ENCODE measurements at regions not wholly inside any gene's neighbourhood (a gene's known extent, or its start where the extent isn't known, plus 50 kb on each side); places are given as distances from the start of the nearest gene placed in this dataset.

DNA sequence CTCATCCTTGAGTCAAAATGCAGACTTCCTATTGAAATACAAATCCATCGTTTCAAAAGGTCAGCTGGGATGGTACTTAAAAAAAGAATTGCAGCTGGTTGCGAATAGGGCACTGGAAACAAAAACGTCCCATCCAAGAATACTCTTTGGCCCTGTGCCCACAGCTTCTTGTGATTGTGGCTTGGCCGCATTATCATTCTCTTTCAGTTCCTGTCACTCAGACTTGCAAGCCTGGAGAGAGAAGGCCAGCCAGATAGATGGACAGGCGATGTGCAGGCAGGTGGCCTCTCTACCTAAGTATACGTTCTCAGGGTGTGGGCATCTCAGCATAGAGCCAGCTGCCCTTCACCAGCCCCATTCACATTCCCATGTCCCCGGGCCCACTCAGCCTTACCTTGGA lies 208.5 kb upstream of the ZNF536 start:
- TF ChIP-seq POLR2A (IDR thresholded peaks at IDR 0.05; ENCODE audit: low read depth, low read length) = no peak
- FAIRE-seq = no peak
- DNase-seq (ENCODE audit: insufficient read length, low spot score) = no peak

DNA sequence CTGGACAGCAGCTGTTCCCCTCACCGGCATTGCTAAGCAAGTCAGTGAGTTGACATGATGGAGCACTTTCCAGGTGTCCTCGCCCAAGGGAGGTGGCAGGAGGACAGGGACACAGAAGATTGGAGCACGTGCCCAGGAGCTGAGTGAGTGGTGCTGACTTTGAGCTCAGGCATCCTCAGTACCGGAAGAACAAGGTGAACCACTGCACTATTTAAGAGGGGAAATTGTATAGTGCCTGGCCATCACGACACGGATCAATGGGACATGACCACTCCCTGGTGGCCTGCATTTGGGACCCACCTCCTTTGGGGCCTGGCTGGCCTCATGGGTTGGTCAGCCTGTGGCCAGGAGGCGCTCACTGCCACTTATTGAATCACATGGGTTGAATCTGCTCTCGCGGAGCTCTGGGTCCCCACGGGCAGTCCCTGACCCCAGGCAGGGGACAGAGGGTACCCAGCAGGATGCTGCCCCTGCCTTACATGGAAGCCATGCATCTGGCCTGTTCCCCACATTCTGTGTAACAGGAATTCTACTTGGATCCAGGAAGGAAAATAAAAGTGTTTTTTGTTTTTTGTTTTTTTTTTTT lies 206.9 kb upstream of the ZNF536 start:
- TF ChIP-seq POLR2A (IDR thresholded peaks at IDR 0.05; ENCODE audit: low read depth, low read length) = no peak
- FAIRE-seq (no peak), DNase-seq (ENCODE audit: insufficient read length, low spot score) (no peak)

DNA sequence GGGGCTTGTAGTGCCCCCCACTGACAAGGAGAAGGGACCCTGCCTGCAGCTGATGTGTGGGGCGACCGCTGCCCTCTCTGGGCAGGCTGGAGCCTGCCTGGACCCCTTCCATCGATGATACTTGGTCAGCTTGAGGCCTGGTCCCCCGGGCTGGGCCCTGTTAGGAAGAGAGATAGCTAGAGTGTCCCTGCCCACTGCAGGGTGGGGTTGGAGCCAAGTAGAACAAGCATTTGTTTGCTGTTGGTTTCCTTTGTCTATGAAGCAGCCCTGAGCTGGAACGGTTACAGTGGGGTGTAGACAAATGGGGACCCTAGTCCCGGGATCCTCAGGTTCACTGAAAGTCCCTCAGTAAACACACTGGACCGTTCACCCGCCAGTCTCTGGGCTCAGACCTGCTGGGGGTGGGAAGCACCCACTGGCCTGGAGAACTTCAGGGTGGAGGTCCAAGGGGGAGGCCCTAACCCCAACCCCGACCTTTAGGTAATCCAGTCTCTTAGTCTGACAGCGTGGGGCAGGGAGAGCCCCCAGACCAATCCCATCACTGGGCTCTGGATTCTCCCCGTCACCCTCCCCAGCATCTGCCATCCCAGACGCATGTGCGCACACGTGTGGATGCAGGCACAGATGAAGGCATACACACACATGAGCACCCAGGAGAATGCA lies 204.8 kb upstream of the ZNF536 start:
- no peak for TF ChIP-seq POLR2A (IDR thresholded peaks at IDR 0.05; ENCODE audit: low read depth, low read length)
- no peak for DNase-seq (ENCODE audit: insufficient read length, low spot score)
- FAIRE-seq = no peak

DNA sequence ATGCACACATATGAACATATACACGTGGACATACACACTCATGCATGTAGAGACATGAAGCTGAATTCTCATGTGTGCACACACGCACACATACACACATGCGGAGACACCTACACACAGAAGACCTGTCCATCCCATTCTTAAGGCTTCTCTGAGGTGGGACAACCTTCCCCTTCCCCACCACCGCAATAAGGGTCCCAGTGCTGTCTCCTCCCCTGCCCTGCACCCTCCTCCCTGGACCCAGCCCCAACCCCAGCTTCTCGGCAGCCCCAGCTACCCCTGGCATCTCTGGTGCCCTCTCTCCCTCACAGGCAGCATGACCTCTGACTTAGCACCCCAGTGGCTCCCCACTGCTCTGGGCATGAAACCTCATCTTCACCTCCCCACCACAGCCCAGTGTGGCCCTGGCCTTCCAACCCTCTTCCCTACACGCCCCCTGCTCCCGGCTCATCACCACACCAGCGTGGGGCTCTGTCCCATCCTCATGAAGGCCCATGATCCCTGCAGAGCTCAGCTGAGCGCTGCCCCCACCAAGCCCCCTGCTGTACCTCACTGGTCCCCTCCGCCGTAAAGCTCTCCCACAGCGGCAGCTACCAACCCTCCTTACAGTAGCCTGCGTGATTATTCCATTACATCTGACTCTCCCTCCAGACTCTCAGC lies 204.1 kb upstream of the ZNF536 start:
- TF ChIP-seq POLR2A (IDR thresholded peaks at IDR 0.05; ENCODE audit: low read depth, low read length) = no peak
- DNase-seq (ENCODE audit: insufficient read length, low spot score) (no peak), FAIRE-seq (no peak)

DNA sequence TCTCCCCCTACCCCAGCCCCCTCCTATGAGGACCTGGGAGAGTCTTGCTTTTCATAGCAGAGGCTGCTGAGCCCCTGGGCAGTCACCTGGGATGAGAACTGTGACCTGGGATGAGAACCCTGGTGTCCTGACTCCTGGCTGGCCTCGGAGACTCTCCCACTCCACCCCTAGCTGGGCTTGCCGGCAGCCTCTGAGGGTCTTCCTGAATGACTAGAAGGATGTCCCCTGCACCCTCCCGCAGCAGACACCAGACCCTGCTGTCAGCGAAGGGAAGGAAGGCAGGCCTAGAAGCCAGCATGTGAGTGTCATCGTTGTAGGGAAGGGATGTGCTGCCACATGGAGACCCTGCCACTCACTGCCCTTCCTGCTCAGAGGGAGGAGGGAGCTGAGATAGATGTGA lies 203.4 kb upstream of the ZNF536 start:
- no peak for DNase-seq (ENCODE audit: insufficient read length, low spot score)
- FAIRE-seq = no peak
- TF ChIP-seq POLR2A (IDR thresholded peaks at IDR 0.05; ENCODE audit: low read depth, low read length) = no peak

DNA sequence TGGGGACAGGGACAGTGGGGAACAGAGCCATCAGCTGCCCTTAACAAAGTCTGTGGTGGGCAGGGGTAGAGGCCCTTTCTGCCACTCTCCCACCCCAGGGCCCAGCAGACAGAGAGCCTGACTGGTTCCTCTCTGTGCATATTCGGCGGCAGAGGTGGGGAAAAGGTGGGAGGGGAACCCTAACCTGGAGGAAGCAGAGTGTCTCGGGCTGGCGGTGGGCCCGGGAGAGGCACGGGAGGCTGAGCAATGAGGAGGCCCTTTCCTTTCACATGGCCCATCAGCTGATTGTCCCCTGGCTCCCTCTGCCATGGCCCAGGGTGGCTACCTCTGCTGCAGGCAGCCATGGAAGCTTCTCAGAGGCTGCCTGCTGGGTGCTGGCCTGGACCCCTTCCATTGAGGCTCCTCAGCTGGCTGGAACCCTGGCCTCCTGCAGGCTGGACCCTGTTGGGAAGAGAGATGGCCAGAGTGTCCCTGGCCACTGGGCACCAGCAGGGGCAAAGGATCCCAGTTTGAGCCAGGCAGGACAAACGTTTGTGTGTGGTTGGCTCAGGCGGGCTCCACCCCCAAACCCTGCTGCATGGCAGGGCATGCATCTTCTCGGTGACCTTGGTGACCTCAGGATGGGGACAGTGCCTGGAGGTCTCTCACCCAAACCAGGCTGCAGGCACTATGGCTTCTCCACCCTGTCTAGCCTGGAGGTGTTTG lies 202.8 kb upstream of the ZNF536 start:
- FAIRE-seq = no peak
- no peak for DNase-seq (ENCODE audit: insufficient read length, low spot score)
- no peak for TF ChIP-seq POLR2A (IDR thresholded peaks at IDR 0.05; ENCODE audit: low read depth, low read length)

DNA sequence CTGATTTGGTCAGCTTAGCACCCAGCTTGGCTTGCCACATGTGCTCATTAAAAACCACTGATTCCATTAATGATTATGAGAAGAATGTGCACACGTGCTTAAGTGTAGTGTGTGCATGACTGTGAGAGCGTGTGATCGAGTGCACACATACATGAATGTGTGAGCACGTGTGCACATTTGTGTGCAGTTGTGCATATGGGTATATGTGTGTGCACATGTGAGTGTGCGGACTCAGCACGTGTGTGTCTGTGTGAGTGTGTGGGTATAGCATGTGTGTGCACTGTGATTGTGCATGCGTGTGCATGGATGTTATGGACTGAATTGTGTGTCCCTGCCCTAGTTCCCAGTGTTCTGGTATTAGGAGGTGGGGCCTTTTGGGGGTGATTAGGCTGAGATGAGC lies 202.1 kb upstream of the ZNF536 start:
- DNase-seq (ENCODE audit: insufficient read length, low spot score) = no peak
- no peak for FAIRE-seq
- TF ChIP-seq POLR2A (IDR thresholded peaks at IDR 0.05; ENCODE audit: low read depth, low read length) = no peak

DNA sequence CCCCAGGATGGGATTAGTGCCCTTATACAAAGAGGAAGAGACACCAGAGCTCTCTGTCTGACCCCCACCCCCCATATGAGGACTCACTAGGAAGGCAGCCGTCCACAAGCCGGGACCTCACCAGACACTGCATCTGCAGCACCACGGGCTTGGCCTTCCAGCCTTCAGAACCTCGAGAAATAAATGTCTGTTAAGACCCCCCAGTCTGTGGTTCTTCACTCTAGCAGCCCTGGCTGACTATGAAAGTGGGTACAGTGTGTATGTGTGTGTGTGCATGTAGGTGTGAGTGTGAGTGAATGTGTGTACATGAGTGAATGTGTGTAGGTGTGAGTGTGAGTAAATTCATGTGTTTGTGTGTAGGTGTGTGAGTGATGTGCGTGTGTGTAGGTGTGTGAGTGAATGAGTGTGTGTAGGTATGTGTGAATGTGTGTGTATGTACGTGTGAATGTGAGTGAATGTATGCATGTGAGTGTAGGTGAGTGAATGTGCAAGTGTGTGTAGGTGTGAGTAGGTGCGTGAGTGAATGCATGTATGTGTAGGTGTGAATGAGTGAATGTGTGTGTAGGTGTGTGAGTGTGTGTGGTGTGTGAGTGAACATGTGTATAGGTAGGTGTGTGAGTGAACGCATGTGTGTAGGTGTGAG lies 201.6 kb upstream of the ZNF536 start:
- TF ChIP-seq POLR2A (IDR thresholded peaks at IDR 0.05; ENCODE audit: low read depth, low read length) = no peak
- no peak for DNase-seq (ENCODE audit: insufficient read length, low spot score)
- FAIRE-seq = no peak

DNA sequence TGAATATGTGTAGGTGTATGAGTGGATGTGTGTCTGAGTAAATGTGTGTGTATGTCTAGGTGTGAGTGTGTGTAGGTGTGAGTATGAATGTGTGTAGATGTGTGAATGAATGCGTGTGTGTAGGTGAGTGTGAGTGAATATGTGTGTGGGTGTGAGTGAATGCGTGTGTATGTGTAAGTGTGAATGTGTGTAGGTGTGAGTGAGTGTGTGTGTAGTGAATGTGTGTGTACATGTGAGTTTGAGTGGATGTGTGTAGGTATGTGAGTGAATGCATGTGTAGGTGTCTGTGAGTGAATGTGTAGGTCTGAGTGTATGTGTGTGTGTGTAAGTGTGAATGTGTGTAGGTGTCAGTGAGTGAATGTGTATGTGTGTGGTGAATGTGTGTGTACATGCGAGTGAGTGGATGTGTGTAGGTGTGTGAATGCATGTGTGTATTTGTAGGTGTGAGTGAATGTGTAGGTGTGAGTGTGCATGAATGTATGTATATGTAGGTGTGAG lies 201.0 kb upstream of the ZNF536 start:
- DNase-seq (ENCODE audit: insufficient read length, low spot score) (no peak), FAIRE-seq (no peak)
- TF ChIP-seq POLR2A (IDR thresholded peaks at IDR 0.05; ENCODE audit: low read depth, low read length) = no peak

DNA sequence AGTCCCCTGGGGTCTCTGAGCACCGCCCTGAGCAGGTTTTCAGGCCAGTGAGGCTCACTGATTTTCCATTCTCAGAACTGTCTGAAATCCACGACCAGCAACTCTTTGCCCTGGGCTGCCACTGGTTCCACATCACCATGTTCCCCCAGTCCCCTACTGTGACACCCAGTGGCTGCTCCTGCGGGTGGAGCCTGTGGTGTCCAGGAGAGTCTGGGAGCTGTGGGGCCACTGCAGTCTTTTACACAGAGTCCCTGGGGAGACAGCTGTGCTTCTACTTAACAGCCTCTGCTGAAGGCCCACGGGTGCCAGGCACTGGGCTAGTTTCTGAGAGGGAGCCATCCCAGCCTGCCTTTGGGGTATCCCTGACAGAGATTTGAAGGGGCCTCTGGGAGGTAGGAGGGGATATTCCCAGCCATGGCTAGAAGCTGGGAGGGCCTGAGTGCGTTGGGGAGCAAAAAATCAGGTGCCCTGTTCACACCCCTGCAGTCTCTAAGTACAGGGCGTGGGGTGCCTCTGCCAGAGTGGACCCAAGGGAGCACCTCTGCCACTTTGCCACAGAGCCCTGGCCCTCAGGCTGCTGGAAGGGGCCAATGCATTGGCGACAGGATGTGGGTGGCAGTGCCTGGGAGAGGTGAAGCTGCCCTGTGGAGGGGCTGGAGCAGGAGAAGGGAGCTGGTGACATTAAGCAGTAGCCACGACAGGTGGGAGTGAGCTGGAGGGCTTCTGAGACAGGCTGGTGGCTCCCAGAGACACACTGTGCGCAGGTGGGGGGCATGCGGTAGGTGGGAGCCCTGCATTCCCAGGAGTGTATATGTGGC lies 200.2 kb upstream of the ZNF536 start:
- FAIRE-seq (no peak), DNase-seq (ENCODE audit: insufficient read length, low spot score) (no peak)
- TF ChIP-seq POLR2A (IDR thresholded peaks at IDR 0.05; ENCODE audit: low read depth, low read length) = no peak

DNA sequence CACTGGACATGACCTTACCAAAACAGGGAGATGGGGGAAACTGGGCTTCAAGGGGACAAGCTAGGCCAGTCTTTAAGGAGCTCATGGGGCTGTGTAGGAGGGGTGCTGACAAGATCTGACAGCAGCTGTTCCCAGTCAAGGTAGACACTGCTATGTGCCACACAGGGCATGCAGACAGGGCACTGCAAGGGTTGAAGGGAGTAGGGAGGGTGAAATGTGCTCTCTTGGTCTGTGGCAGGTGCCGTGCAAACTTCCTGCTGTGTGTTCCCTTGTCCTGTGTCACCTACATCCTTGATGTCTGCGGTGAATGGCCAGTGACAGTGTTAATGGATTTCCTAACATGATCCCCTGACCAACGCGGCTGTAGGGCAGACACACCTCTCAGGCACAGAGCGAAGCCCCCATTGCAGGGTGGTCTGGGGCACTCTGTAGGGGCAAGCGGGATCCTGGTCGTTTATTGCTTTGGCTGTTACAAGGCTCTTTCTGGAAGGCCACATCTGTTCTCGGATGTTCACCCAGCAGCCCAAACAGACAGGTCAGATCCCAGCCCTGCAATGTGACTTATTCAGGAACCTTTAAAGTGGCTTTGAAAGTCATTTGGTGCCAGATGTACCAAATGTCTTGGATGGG lies 199.5 kb upstream of the ZNF536 start:
- no peak for DNase-seq (ENCODE audit: insufficient read length, low spot score)
- FAIRE-seq = no peak
- TF ChIP-seq POLR2A (IDR thresholded peaks at IDR 0.05; ENCODE audit: low read depth, low read length) = no peak

DNA sequence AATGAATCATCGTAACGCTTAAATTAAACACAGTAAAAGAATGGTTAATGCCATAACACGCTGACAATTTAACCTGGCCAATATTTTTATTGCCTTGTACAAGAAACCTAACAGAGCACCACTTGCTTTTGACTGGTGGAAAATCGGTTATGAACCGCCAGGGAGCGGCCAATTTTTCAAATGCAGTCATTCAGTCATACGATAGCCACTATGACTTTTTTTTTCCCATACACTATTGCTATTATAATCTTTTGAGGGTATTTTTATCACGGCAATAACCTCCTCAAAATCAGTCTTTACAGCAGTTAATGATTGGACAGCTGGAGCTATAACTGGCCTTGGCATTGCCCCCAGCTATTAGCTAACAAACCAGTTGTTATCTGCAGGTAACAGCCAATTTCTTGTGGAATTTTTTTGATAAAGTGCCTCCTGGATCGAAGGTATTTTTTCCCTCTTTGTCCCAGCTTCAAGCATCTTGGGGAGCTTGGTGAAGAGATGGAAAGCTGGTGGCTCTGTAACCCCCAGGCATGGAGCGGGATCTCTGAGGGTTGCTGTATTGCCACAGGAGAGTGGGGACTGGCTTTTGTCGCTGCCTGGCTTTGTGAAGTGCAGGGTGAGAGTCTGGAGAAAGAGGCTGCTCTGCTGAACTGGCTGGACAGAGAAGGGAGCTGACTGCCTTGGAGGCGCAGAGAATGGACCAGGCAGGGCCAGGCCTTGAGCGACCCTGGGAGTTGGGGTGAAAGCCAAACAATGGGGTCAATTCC lies 198.4 kb upstream of the ZNF536 start:
- DNase-seq (ENCODE audit: insufficient read length, low spot score) (no peak), FAIRE-seq (no peak)
- TF ChIP-seq POLR2A (IDR thresholded peaks at IDR 0.05; ENCODE audit: low read depth, low read length) = no peak
